GM12892 (cell line): ENCODE measurements at regions not wholly inside any gene's neighbourhood (a gene's known extent, or its start where the extent isn't known, plus 50 kb on each side); places are given as distances from the start of the nearest gene placed in this dataset.

Source experiments
- DNase-seq: peaks from one replicate; pipeline ENCODE4 v3.0.0; 2011; ENCODE audit not compliant: insufficient read length
- FAIRE-seq: peaks from 2 replicates; lab custom pipeline; 2011; peaks lifted over from hg19 to GRCh38; lab: Jason Lieb, UNC
- POLR2A ChIP-seq: IDR thresholded peaks from 2 replicates; pipeline ENCODE4 v1.6.1; 2011; ENCODE audit warnings: low read depth, low read length, control low read depth
- POLR2AphosphoS5 ChIP-seq: IDR thresholded peaks from 2 replicates; pipeline ENCODE4 v1.6.1; 2011; ENCODE audit warnings: low read depth, low read length, control low read depth
- TAF1 ChIP-seq: IDR thresholded peaks from 2 replicates; pipeline ENCODE4 v1.6.1; 2011; ENCODE audit warnings: low read depth, mild to moderate bottlenecking, control low read depth, low read length, borderline replicate concordance

- DNase-seq, result no peak
- no peak for FAIRE-seq
- TF ChIP-seq POLR2A (no peak), TAF1 (no peak), POLR2AphosphoS5 (no peak)
Measured at GRCh38 chr2:19300961-19301360, 57.5 kb downstream of the OSR1 start.

GRCh38 chr2:19299522-19299921 is 58.9 kb downstream of the OSR1 start:
- TF ChIP-seq TAF1, result no peak
- TF ChIP-seq POLR2AphosphoS5, result no peak
- no peak for TF ChIP-seq POLR2A
- no peak for FAIRE-seq
- no peak for DNase-seq

- FAIRE-seq (no peak), DNase-seq (no peak)
- TF ChIP-seq POLR2AphosphoS5 (no peak), TAF1 (no peak), POLR2A (no peak)
Measured at GRCh38 chr2:19299032-19299431, 59.4 kb downstream of the OSR1 start.

- no peak for FAIRE-seq
- no peak for DNase-seq
- TF ChIP-seq POLR2AphosphoS5 (no peak), POLR2A (no peak), TAF1 (no peak)
Measured at GRCh38 chr2:19297716-19298115, 60.7 kb downstream of the OSR1 start.

- FAIRE-seq, result no peak
- TF ChIP-seq TAF1 (no peak), POLR2A (no peak), POLR2AphosphoS5 (no peak)
- no peak for DNase-seq
Measured at GRCh38 chr2:19295998-19296502, 62.4 kb downstream of the OSR1 start.

- FAIRE-seq, result no peak
- DNase-seq, result no peak
- TF ChIP-seq POLR2AphosphoS5 (no peak), POLR2A (no peak), TAF1 (no peak)
Measured at GRCh38 chr2:19292007-19292406, 66.4 kb downstream of the OSR1 start.

- TF ChIP-seq POLR2AphosphoS5 (no peak), TAF1 (no peak), POLR2A (no peak)
- FAIRE-seq, result no peak
- DNase-seq, result no peak
Measured at GRCh38 chr2:19288291-19288690, 70.1 kb downstream of the OSR1 start.

GRCh38 chr2:19287324-19287723 is 71.1 kb downstream of the OSR1 start:
- TF ChIP-seq TAF1 (no peak), POLR2A (no peak), POLR2AphosphoS5 (no peak)
- FAIRE-seq (no peak), DNase-seq (no peak)

- DNase-seq (no peak), FAIRE-seq (no peak)
- no peak for TF ChIP-seq TAF1
Measured at GRCh38 chr2:19282305-19282704, 76.1 kb downstream of the OSR1 start.

- DNase-seq (no peak), FAIRE-seq (no peak)
- TF ChIP-seq POLR2A, result no peak
- TF ChIP-seq TAF1, result no peak
- no peak for TF ChIP-seq POLR2AphosphoS5
Measured at GRCh38 chr2:19274439-19274838, 84.0 kb downstream of the OSR1 start.

- TF ChIP-seq TAF1 (no peak), POLR2A (no peak), POLR2AphosphoS5 (no peak)
Measured at GRCh38 chr2:19272941-19273470, 85.4 kb downstream of the OSR1 start.

GRCh38 chr2:19272039-19272438 is 86.4 kb downstream of the OSR1 start:
- FAIRE-seq (no peak), DNase-seq (no peak)
- TF ChIP-seq POLR2AphosphoS5 (no peak), POLR2A (no peak), TAF1 (no peak)

More at GRCh38 chr2:19272941-19273470, 85.4 kb downstream of the OSR1 start:
- FAIRE-seq (no peak), DNase-seq (no peak)
